Esophagus squamous epithelium (tissue), 5 donors: ENCODE measurements at regions not wholly inside any gene's neighbourhood (a gene's known extent, or its start where the extent isn't known, plus 50 kb on each side); places are given as distances from the start of the nearest gene placed in this dataset.

Experiments
- DNase-seq: peaks from one replicate; lab custom pipeline; 2025; lab: John Stamatoyannopoulos, UW
- H3K27ac ChIP-seq, 4 donors: fragments of 200-600 bp; sonication (generic); one replicate each; pipeline ENCODE4 v1.5.1; 2016 to 2019; ENCODE audit warnings: mild to moderate bottlenecking in 1 of 4
- H3K27me3 ChIP-seq, 4 donors: fragments of 200-600 bp; sonication (generic); 1 replicate in 3 of 4; 2 replicates in 1 of 4; pipeline versions ENCODE4 v1.5.1 to v1.6.0; 2017 to 2021; ENCODE audit warnings: antibody characterized with exemption in 1 of 4
- H3K36me3 ChIP-seq, 3 donors: fragments of 200-600 bp; sonication (generic); one replicate each; pipeline ENCODE4 v1.5.1; 2016 to 2019
- H3K4me1 ChIP-seq, 3 donors: fragments of 200-600 bp; sonication (generic); one replicate each; pipeline ENCODE4 v1.5.1; 2017 to 2019
- H3K4me3 ChIP-seq, 4 donors: fragments of 200-600 bp; sonication (generic); 1 replicate in 3 of 4; 2 replicates in 1 of 4; pipeline ENCODE4 v1.5.1; 2016 to 2019; ENCODE audit warnings: mild to moderate bottlenecking in 2 of 4, moderate library complexity in 1 of 4
- H3K9me3 ChIP-seq, 3 donors: fragments of 200-600 bp; sonication (generic); one replicate each; pipeline ENCODE4 v1.5.1; 2016 to 2019
- POLR2A ChIP-seq, 4 donors: fragments of 450-650 bp; IDR thresholded peaks; one replicate each; pipeline ENCODE4 v1.6.1; 2017; ENCODE audit warnings: antibody characterized with exemption in 4 of 4, mild to moderate bottlenecking in 4 of 4, moderate library complexity in 3 of 4
- WGBS, 2 donors: methylation state at CpG; one replicate each; pipeline ENCODE4 v1.1.5; 2018; 5-methylcytosine and 5-hydroxymethylcytosine counted together
- intact Hi-C: fragments of 100-400 bp; cut with DNase I; formaldehyde crosslinking; loops from one replicate; pipeline ENCODE4 v1.15.0; 2022
- TF ChIP-seq, protein P1 (sequence below), 6 experiments: fragments of 450-650 bp in 4 of 6; fragments of 200-600 bp in 2 of 6; sonication (generic) in 2 of 6; IDR thresholded peaks; one replicate each; pipeline ENCODE4 v1.5.1; 2016 to 2019; ENCODE audit warnings: antibody characterized with exemption in 6 of 6, mild to moderate bottlenecking in 4 of 6, moderate library complexity in 4 of 6
- donor health status: DM: yes; HTN: yes; CAD: no.

DNA sequence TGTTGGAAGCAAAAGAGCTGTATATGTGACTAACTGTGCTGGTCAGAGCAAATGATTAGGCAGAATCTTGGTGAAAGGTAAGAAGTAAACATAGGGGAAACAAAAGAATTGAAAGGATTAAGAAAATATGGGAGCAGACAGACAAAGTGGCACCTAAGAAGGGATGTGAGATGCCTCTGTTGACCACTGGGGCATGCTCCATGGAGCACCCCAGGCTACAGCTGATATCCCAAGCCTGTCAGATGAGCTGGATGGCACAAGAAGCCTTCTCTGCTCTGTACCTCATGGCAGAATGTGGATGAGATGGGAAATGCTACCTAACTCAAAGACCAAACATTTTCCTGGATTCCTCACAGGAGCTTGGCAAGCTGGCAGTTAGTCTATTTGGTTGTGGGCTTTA is 89.3 kb upstream of the SLIT3 start:
- intact Hi-C loops, result no loop called here

GRCh38 chr5:169389318-169389717 is 88.4 kb upstream of the SLIT3 start:
- TF ChIP-seq, protein P1, sequence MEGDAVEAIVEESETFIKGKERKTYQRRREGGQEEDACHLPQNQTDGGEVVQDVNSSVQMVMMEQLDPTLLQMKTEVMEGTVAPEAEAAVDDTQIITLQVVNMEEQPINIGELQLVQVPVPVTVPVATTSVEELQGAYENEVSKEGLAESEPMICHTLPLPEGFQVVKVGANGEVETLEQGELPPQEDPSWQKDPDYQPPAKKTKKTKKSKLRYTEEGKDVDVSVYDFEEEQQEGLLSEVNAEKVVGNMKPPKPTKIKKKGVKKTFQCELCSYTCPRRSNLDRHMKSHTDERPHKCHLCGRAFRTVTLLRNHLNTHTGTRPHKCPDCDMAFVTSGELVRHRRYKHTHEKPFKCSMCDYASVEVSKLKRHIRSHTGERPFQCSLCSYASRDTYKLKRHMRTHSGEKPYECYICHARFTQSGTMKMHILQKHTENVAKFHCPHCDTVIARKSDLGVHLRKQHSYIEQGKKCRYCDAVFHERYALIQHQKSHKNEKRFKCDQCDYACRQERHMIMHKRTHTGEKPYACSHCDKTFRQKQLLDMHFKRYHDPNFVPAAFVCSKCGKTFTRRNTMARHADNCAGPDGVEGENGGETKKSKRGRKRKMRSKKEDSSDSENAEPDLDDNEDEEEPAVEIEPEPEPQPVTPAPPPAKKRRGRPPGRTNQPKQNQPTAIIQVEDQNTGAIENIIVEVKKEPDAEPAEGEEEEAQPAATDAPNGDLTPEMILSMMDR (IDR thresholded peaks at IDR 0.05), result no peak
- no peak for TF ChIP-seq POLR2A (IDR thresholded peaks at IDR 0.05)
- no peak overlapping the region for H3K4me3 ChIP-seq
- DNase-seq, result no peak
- 83 to 84% methylated on average over 6 of the region's 6 CpGs for WGBS, 2 donors
- H3K27ac ChIP-seq, result no peak overlapping the region
- no peaks in the 10 kb centered on the region for H3K36me3 ChIP-seq
- H3K4me1 ChIP-seq, result no peaks in the 10 kb centered on the region
- intact Hi-C loops, result no loop called here
- no peaks in the 10 kb centered on the region for H3K9me3 ChIP-seq
- peaks cover 0 to 5% (median 0%) of the 10 kb centered on the region in 4 donors for H3K27me3 ChIP-seq

More for the DNA sequence above, 89.3 kb upstream of the SLIT3 start:
- Histone ChIP-seq H3K4me1 (no peaks in the 10 kb centered on the region), H3K4me3 (no peak overlapping the region), H3K9me3 (no peaks in the 10 kb centered on the region), H3K27me3 (peaks cover 0 to 5% (median 0%) of the 10 kb centered on the region in 4 donors), H3K36me3 (no peaks in the 10 kb centered on the region), H3K27ac (no peak overlapping the region)
- DNase-seq, result no peak
- no peak for TF ChIP-seq POLR2A (IDR thresholded peaks at IDR 0.05)

- intact Hi-C loops, result no loop called here
- no peak for DNase-seq
- Histone ChIP-seq H3K36me3 (no peaks in the 10 kb centered on the region), H3K9me3 (no peaks in the 10 kb centered on the region), H3K27me3 (no peaks in the 10 kb centered on the region), H3K4me3 (no peak overlapping the region), H3K4me1 (no peaks in the 10 kb centered on the region), H3K27ac (no peak overlapping the region)
- TF ChIP-seq, protein P1 (IDR thresholded peaks at IDR 0.05), result no peak
- no peak for TF ChIP-seq POLR2A (IDR thresholded peaks at IDR 0.05)
Measured at GRCh38 chr5:169385636-169386035, 84.7 kb upstream of the SLIT3 start.

- Histone ChIP-seq H3K36me3 (no peaks in the 10 kb centered on the region), H3K9me3 (no peaks in the 10 kb centered on the region), H3K4me3 (no peak overlapping the region), H3K27me3 (no peaks in the 10 kb centered on the region), H3K27ac (no peak overlapping the region), H3K4me1 (no peaks in the 10 kb centered on the region)
- DNase-seq, result no peak
- intact Hi-C loops, result no loop called here
- TF ChIP-seq, protein P1 (IDR thresholded peaks at IDR 0.05), result no peak
- no peak for TF ChIP-seq POLR2A (IDR thresholded peaks at IDR 0.05)
- WGBS, 2 donors, result 50 to 60% methylated on average over 1 to 2 of the region's 5 CpGs
Measured at GRCh38 chr5:169384661-169385060, 83.7 kb upstream of the SLIT3 start.

GRCh38 chr5:169374761-169375160 is 73.8 kb upstream of the SLIT3 start:
- whole genome bisulfite sequencing, 2 donors, result 0% methylated on average over 1 of the region's 2 CpGs; no CpG with 5 or more reads in 1 of the 2 donors

More at GRCh38 chr5:169374761-169375160, 73.8 kb upstream of the SLIT3 start:
- no peaks in the 10 kb centered on the region for H3K4me1 ChIP-seq
- intact Hi-C loops, result no loop called here
- no peak overlapping the region for H3K4me3 ChIP-seq
- no peaks in the 10 kb centered on the region for H3K36me3 ChIP-seq
- TF ChIP-seq POLR2A (IDR thresholded peaks at IDR 0.05), result no peak
- TF ChIP-seq, protein P1 (IDR thresholded peaks at IDR 0.05), result no peak
- H3K27me3 ChIP-seq, result no peaks in the 10 kb centered on the region
- no peak for DNase-seq
- H3K9me3 ChIP-seq, result no peaks in the 10 kb centered on the region
- no peak overlapping the region for H3K27ac ChIP-seq
